ENCODE measurements at regions not wholly inside any gene's neighbourhood (a gene's known extent, or its start where the extent isn't known, plus 50 kb on each side); places are given as distances from the start of the nearest gene placed in this dataset.

DNA sequence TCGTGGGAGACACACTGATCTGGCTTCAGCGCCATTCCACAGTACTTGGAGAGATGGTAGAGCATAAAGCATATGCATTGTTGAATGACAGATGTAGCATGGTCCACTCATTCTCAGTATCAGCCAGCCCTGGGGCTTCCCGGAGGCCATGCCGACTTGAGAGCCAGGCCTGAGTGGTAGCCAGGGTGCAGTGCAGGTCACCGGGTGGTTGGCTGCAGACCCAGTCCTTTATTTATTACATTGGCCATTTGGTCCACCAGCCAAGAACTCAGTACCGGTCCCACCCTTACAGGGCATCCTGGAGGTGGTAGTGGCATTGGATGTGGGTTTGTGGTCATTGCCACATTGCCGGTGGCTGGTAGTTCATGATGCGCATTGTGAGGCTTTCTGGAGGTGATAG is 121.6 kb upstream of the RTL1 start:
- no peak for DNase-seq

DNA sequence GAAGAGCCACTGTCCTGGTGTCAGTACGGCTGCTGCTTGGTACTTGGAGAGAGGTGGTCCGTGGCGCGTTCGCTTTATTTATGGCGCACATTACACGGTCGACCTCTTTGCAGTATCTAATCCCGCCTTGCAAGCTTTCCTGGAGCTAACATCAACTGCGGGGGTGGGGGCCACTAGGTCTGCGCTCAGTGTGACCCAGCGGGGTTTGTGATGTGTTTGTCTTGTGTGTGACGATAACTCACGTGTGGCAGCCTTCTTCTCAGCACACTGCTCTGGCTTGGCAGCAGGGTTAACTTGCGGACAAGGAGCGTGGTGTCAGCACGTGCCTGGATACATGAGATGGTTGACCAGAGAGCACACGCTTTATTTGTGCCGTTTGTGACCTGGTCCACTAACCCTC is 122.2 kb upstream of the RTL1 start:
- DNase-seq, result no peak

DNA sequence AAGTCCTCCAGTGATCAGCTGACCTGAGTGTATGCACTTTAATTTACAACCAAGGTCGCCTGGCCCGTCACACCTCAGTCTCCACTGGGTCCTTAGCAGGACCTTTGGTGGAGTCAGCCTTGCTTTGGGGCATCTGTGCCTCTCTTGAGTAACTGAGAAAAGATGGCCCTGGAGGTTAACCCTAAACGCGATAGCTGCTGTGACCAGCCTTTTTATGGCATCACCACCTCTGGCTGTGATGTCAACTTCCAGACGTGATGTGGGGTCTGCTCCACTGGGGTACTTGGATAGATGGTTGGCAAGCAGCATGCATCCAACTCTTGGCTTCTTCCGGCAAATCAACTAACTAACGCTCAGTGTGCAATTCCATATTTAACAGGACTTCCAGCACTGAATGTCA is 122.8 kb upstream of the RTL1 start:
- no peak for DNase-seq

DNA sequence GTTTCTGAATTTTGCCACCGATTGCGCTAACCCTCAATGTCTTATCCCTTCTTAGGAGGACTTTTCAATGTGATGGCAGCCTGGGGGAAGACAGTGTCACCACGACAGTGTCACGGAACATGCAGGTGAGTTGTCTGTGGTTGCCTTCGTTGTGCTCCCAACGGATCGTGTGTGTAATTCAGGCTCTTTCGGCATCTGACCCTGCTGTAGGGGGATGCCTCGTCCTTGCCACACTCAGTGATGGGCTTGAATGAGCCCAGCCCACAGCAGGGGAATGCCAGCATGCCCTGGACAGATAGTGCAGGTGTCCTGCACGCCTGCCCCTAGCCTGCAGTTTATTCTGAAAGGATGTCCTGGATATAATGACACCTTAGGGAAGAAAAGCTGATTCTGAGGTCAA is 123.8 kb upstream of the RTL1 start:
- no peak for DNase-seq

DNA sequence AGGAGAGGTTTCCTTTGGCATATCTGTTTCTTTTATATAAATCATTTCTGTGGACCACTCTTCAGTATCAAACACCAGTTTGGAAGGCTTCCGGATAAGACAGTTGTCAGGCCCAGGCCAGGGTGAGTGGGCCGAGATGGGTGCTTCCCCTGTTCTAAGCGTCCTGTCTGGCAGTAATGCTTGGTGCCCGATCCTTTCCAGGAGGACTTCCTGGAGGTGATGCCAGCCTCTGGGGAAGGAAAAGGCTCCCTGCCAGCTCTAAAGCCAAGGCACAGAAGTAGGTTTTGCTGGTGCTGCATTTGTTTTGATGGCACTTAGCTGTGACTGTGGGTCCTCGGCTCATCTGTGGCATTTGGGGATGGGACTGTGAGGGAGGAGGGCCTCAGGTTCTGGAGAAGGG is 124.4 kb upstream of the RTL1 start:
- no peak for DNase-seq

DNA sequence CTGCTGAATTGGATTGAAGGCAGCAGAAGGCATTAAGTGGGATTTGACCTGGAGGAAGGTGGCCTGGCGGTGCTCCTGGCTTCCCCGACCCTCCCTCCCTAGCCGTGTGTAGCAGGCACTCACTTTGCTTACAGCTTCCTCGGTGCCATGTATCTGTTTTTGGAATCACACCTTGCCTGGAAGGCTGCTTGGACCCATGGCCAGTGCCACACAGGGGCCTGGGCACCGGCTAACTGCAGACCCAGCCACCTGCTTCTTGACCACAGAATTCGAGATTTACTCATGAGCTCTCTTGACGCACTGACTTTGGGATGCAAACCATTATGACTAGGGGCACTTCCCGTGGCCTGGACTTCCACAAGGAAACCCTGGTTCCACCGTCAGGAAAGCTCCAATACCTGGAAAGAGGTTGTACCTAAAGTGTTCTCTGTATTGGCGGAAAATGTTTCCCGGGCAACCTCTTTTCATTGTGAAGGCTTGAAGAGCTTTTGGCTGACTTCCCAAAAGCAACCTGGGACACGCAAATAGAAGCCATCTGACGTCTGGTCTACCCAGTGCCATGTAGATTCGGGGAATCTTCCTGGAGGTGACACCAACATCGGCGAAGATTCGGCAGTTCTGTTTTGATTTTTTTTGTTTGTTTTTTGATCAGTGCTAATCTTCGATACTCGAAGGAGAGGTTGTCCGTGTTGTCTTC is 125.6 kb upstream of the RTL1 start:
- DNase-seq, result no peak

DNA sequence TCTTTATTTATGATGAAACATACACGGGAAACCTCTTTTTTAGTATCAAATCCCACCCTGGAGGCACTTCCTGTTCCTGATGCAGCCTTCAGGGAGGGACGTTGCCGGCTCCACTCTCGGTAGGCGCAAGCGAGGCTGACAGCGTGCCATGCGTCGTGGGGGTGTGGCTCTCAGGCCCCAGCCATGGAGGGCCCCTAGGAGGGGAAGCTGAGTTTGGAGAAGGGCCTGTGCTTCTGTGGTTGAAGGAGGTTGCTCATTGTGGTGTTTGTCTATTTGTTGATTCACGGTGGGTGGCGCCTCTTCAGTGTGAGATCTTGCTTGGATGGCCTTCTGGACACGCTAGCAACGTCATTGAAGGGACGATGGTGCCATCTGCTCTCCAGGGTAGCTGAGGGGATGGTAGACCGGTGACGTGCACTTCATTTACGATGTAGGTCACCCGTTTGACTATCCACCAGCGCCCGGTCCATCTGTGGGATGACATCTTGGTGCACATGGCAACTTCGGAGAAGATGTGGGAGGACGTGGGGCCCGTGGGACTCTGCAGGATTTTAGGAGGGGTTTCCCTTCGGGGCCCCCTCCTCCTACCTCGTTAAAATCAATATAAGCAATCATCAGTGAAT is 126.3 kb upstream of the RTL1 start:
- no peak for DNase-seq

DNA sequence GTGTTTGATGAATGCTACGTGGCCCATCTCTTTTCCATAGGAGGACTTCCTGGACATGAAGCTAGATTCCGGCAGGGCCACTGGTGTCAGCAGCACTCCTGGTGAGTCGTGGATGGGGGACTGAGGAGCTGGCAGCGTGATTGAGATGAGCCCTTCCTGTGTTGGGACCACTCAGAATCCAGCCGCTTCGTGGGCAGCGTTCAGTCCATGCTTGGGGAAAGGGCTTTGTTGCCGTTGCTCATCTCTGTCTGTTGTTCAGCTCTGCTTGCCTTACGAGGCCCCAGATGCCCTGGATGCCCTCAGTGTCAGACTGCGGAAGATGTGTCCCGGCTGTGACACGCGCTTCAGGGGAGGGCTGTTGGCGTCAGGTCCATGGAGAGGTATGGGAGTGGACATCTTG is 127.1 kb upstream of the RTL1 start:
- DNase-seq, result no peak

DNA sequence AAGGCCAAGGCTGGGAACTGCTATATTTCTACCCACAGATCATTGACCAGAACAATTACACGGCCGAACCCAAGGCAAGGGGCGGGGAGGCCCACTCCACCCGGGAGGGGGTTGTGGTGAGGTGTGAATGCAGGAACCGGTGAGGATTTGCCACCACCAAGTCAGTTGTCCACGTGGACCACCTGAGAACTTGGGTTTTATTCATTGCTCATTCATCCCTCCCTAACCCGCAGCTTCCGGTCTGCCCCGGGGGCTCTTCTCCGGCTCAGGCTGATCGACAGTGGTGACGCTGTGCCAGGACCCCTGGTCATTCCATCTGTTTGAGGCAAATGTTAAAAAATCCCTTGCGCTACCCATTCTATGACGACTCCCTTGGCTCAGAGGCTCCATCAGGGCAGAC is 127.7 kb upstream of the RTL1 start:
- DNase-seq, result no peak

DNA sequence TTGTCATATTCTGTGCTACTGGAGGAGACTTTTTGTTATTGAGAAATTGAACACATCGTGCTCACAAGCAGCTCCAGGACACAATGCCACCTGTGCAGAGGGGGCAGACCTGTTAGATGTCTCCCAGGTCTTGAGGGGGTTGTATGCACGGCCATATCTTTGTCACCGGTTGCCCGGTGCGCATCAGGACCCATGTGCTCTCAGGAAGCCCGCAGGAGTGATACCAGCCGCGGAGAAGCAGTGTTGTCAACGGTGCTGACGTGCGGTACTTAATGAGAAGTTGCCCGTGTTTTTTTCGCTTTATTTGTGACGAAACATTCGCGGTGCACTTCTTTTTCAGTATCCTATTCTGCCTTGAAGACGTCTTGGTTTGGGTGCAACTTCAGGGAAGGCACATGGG is 128.2 kb upstream of the RTL1 start:
- no peak for DNase-seq

DNA sequence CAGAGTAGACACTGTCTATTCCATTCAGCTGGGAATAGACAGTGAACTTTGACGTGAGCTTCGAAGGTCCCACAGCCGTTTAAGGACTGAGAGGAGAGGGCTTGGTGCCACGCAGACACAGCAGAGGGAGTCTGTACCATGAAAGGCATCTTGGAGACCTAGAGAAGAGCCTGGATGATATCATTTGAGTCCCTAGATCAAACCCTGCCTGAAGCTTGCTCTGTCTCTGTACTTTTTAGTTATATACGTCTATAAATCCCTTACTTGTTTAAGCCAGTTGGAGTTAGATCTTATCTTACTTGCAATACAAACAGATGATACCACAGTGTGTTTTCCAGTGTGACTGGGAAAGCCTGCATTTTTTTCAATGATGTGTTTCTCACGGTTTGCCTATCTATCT is 128.9 kb upstream of the RTL1 start:
- no peak for DNase-seq

DNA sequence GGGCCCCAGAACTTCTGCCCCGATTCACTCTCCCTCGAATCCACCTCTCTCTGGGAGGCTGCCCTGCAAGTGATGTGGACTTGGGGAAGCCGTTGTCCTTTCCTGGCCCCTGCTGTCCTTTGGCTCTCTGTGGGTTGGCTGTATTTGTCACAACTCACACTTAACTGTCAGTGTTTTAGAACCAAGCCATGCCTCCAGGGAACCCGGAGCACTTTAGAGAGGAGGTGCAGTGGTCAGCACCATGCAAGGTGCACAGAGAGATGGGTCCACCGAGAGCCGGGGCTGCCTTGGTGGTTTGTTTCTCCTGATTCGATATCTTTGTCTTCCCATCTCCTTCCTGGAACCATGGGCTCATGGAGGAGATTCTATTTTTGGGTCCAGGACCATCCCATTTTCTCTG is 129.5 kb upstream of the RTL1 start:
- no peak for DNase-seq

DNA sequence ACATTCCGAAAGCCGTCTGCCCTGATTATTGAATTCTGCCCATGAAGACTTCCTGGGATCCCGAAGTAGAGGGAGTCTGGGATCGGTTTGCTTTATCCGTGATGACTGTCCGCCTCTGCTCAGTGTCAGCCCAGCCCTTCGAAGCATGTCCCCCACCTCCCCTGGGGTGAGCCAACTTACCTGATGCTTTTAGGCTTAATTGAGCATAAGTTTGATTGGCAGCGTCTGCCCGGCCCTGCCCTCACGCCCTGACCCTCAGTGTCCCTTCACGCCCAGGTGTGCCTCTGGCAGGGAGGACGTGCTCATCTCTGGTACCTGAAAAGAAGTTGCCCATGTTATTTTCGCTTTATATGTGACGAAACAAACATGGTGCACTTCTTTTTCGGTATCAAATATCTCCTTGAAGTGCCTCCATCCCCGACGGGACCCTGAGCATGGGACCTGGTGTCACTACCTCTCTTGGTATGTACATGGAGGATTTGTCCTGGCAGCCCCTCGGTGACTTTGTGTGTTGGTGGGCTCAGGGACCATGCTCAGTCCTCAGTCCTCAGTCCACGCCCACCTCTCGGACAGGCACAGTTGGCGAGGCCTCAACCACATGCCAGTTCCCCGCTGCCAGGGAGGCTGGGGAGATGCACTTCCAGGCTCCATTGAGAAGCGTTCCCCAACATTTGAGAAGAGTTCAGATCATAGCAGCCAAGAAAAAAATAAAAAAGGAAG is 130.1 kb upstream of the RTL1 start:
- no peak for DNase-seq

DNA sequence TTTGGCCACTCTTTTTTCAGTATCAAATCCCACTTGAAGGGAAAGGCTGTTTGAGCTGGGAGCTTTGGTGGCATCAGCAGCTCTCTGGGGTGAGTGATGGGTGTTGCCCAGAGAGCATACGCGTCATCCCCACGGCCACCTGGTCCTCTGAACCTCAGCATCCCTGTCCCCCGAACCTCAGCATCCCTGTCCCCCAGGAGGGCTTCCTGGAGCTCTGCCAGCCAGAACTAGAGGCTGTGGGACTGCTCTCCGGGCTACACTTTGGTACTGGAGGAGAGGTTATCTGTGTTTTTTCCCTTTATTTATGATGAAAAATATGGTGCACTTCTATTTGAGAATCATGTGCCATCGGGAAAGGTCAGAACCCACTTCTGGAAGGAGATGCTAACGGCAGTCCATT is 131.5 kb upstream of the RTL1 start:
- DNase-seq, result no peak

DNA sequence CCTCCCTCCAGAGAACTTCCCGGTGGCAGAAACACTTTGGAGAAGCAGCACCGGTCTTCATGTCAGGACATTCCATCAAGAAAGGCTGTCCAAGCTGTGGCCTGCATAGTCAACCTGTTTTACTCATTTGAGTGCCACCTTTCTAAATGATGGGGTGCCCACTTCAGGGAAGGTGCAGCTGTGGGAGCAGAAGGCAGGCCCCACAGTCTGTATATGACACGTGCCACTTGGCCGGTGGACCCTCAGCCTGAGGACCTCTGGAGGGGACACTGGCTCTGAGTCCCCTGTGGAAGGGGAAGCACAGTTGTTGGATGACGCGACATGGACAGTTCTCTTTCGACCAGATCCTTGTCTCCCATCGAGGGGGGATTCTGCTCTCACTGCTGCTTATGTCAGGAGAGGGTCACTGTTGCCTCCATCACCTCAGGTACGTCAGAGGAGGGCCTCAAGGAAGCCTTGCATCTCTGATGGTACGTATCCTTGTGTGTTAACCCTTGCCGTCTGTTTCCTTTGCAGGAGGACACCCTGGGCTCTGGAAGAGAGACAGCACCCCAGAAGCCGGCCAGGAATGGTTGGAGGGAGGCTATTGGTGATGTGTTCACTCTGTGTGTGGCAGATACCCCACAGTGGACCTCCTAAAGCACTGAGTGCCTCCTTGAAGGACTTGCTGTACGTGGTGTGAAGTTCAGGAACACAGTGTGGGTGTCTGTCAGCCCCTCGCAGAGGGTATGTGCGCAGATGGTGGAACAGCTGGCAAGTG is 132.1 kb upstream of the RTL1 start:
- no peak for DNase-seq

DNA sequence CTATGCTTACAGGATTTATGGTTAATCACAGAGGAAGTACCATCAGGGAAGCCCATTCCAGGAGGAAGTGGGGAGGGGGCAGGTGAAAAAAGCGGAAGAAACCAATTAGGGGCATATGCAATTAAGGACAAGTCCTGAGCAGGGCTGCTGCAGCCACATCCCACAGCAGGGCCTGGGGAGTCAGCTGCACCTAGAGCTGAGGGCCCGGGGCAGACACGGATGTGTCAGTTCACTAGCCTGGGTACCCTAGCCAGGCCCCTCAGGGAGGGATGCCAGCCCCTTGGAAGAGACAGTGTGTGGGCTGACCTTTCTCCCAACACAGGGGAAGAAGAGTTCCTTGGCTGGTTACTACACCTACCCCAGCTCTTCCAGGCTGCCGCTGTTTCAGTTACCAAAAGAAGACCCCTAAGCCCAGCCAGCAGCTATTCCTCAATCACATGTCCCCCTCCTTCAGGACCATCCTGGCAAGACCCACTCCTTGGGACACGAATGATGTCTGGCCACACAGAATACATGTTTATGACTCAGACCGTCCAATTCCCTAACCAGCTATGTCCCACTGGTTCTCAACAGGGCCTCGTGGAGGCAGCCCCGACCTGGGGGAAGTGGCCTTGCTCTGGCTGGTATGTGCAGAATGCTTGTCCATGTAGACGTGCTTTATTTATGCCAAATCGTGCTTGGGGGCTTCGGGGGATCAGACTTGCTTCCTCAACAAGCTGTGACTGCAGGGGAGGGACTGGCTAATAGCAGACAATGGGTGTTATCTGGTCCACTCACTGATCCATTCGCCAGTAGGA is 133.7 kb upstream of the RTL1 start:
- DNase-seq, result no peak

DNA sequence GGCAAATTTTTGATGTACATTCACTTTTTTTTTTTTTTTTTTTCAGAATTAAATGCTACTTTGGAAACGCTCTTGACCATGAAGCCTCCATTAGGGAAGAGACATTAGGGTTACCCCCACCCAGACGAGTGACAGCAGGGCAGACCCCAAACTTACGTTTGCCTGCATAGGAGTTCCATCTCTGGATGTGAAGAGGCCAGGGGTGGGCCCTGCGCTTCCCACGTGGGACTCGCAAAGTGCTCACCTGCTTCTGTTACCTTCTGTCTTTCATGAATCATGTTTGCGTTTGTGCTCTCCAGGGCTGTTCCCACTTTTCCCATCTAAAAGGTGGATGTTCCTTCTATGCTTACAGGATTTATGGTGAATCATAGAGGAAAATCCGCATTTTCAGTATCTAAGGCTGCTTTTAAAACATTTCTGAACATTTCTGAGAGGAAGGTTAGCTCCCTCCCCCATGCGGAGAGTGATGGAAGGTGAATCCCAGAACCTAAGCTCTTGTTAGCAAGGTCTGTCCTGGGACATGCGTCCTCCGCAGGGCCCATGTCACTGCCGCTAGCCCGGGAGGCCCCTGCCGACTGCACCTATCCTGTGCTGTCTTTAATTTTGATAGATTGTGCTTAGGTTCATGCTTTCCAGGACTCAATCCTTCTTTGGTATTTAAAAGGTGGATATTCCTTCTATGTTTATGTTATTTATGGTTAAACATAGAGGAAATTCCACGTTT is 135.7 kb upstream of the RTL1 start:
- DNase-seq, result no peak

DNA sequence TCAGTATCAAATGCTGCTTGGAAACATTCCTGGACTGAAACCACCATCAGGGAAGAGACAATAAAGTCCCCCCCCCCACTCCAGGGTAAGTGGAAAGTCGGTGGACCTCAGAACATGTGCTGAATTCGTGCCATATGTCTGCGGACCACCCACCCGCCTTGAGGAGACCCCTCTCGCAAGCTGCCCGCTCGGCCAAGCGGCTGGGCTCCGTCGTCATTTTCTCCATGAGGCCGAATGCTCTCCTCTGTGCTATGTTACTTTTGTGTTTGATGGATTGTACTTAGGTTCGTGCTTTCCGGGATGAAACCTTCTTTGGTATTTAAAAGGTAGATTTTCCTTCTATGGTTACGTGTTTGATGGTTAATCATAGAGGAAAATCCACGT is 136.2 kb upstream of the RTL1 start:
- no peak for DNase-seq

DNA sequence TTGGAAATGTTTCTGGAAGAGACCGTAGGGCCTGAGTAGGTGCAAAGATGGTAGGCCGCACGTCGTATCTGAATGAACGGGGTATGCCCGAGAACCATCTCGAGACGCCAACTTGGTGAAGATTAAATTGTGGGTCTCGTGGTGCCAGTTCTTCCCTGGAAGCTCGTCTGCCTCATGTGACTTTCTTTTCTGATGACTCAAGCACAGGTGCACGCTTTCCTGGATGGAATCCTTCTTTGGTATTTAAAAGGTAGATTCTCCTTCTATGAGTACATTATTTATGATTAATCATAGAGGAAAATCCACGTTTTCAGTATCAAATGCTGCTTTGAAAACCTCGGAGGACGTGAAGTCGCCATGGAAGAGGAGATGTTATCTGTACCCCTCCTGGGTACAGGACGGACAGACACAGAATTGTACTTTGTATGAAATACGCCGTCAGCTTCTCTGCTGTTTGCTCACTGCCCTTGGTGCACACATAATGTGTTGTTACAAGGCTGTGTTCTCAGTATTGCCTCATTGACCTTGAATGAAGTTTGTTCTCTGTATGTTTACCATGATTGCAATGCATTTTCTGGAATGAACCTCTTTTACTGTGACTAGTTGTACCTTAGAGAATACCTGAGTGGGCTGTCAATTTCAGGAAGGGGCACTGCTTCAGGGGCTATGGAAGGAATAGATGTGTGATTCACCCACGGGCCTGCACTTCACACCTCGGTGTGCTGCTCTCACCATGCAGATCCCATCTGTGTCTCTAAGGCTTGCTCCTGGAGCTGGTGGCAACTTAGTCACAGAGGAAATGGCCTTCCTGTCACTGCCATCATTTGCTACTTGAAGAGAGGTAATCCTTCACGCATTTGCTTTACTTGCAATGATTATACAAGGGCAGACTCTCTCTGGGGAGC is 137.3 kb upstream of the RTL1 start:
- no peak for DNase-seq

DNA sequence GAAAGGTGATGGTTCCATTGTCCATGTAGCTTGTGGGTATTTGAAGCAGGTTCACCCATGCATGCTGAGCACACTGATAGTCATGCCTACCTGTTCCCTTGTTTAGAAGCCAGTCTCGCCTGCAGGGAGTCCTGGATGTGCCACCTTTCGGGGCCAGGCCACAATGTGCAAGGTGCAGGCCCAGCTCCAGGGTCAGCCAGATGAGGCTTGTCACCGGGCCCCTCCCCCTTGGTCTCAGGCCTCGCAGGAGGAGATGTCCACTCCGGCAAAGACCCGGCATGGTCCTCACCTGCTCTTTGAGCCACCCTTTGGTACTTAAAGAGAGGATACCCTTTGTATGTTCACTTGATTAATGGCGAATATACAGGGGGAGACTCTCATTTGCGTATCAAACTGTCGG is 140.4 kb upstream of the RTL1 start:
- DNase-seq, result no peak

All from hypothalamus (tissue), 51 donors.